HCT116 (cell line): ENCODE measurements at regions not wholly inside any gene's neighbourhood (a gene's known extent, or its start where the extent isn't known, plus 50 kb on each side); places are given as distances from the start of the nearest gene placed in this dataset.

Experiments used
- ATAC-seq: fragments of 200-7000 bp; cut with Tn5 transposase; 2 replicates; pipeline ENCODE4 v1.9.1; 2020; ENCODE audit warnings: mild to moderate bottlenecking, moderate library complexity
- BruUV-seq: library from RNA; stranded (reverse); fragments of 400-500 nt; replicated peaks from 2 replicates; lab custom pipeline; 2021; lab: Mats Ljungman, UMichigan
- CTCF ChIA-PET: fragments of 300-600 bp; sonication (Branson Sonifier 250); formaldehyde crosslinking; loops from one replicate; lab custom pipeline; 2021; ENCODE audit warnings: antibody characterized with exemption; lab: Charles Lee
- POLR2A ChIA-PET: fragments of 300-600, 350-600 bp; sonication (Branson Sonifier 250); formaldehyde crosslinking; loops from one replicate; lab custom pipeline; 2021; ENCODE audit warnings: antibody characterized with exemption; lab: Charles Lee
- RAD21 ChIA-PET, 2 experiments: fragments of 300-600 bp; sonication (Branson Sonifier 250); formaldehyde crosslinking; loops; one replicate each; lab custom pipeline; 2023; ENCODE audit warnings: low total read pairs in 2 of 2; ENCODE audit not compliant: uncharacterized antibody in 2 of 2, unreplicated experiment in 2 of 2, low non-redundant PET in 1 of 2; lab: Charles Lee
- DNase-seq: peaks from one replicate; pipeline ENCODE4 v3.0.0-alpha.2; 2010; ENCODE audit warnings: low read depth, low spot score
- H2AFZ ChIP-seq: fragments of 200-600 bp; shearing (Covaris generic), sonication (generic); 2 replicates; pipeline ENCODE4 v1.6.1; 2017; ENCODE audit warnings: low read depth, mixed run types, mixed read lengths, antibody characterized with exemption, low read length; ENCODE audit not compliant: poor library complexity, severe bottlenecking
- H3K27ac ChIP-seq: 2 replicates; pipeline ENCODE4 v1.5.1; 2012; ENCODE audit warnings: low read depth, low read length
- H3K27me3 ChIP-seq: fragments of 200-600 bp; sonication (generic); 2 replicates; pipeline ENCODE4 v1.6.1; 2016; ENCODE audit warnings: mixed run types, low read length, mixed read lengths; ENCODE audit not compliant: insufficient read depth
- H3K36me3 ChIP-seq, 2 experiments: fragments of 200-500 bp in 1 of 2; fragments of 200-600 bp in 1 of 2; sonication (Bioruptor generic) in 1 of 2; sonication (generic) in 1 of 2; 2 replicates each; pipeline versions ENCODE4 v1.5.1 to v1.6.1; 2014 to 2016; ENCODE audit warnings: low read length in 2 of 2, inconsistent platforms in 1 of 2, mixed read lengths in 1 of 2, mixed run types in 1 of 2; ENCODE audit not compliant: insufficient read depth in 2 of 2, control insufficient read depth in 1 of 2
- H3K4me1 ChIP-seq, 2 experiments: fragments of 200-600 bp in 1 of 2; sonication (generic) in 1 of 2; 2 replicates each; pipeline versions ENCODE4 v1.5.1 to v1.6.1; 2012 to 2017; ENCODE audit warnings: low read length in 2 of 2, inconsistent platforms in 1 of 2, mild to moderate bottlenecking in 1 of 2, mixed read lengths in 1 of 2, mixed run types in 1 of 2, moderate library complexity in 1 of 2; ENCODE audit not compliant: insufficient read depth in 2 of 2, control insufficient read depth in 1 of 2
- H3K4me2 ChIP-seq: fragments of 200-600 bp; sonication (generic); 2 replicates; pipeline ENCODE4 v1.6.1; 2017; ENCODE audit warnings: mixed run types, low read length, mixed read lengths
- H3K4me3 ChIP-seq, 2 experiments: fragments of 200-600 bp in 1 of 2; sonication (generic) in 1 of 2; replicated peaks in 1 of 2; 2 replicates each; pipeline ENCODE4 v1.5.1; 2011 to 2016; ENCODE audit warnings: low read length in 2 of 2, control low read depth in 1 of 2, low read depth in 1 of 2, mild to moderate bottlenecking in 1 of 2, mixed read lengths in 1 of 2, mixed run types in 1 of 2
- H3K79me2 ChIP-seq: fragments of 200-600 bp; sonication (generic); 2 replicates; pipeline ENCODE4 v1.6.1; 2017; ENCODE audit warnings: mild to moderate bottlenecking, mixed run types, low read length, moderate library complexity, mixed read lengths; ENCODE audit not compliant: insufficient read depth
- H3K9ac ChIP-seq: fragments of 200-600 bp; sonication (generic); 2 replicates; pipeline ENCODE4 v1.6.1; 2016; ENCODE audit warnings: low read length, mixed read lengths
- H3K9me2 ChIP-seq: fragments of 200-600 bp; sonication (generic), shearing (Covaris generic); 2 replicates; pipeline ENCODE4 v1.6.1; 2017; ENCODE audit warnings: mixed run types, mild to moderate bottlenecking, moderate library complexity; ENCODE audit not compliant: insufficient read depth
- H3K9me3 ChIP-seq, 2 experiments: fragments of 200-500 bp in 1 of 2; fragments of 200-600 bp in 1 of 2; sonication (Bioruptor generic) in 1 of 2; sonication (generic) in 1 of 2; 2 replicates each; pipeline ENCODE4 v1.6.1; 2014 to 2017; ENCODE audit warnings: low read length in 2 of 2, mixed read lengths in 2 of 2, inconsistent platforms in 1 of 2, low read depth in 1 of 2, mild to moderate bottlenecking in 1 of 2, mixed run types in 1 of 2, moderate library complexity in 1 of 2; ENCODE audit not compliant: control insufficient read depth in 1 of 2, insufficient read depth in 1 of 2
- H4K20me1 ChIP-seq: fragments of 200-600 bp; sonication (generic), shearing (Covaris generic); 2 replicates; pipeline ENCODE4 v1.6.1; 2017; ENCODE audit warnings: mixed run types, mild to moderate bottlenecking, moderate library complexity; ENCODE audit not compliant: insufficient read depth
- CBX3 ChIP-seq: IDR thresholded peaks from 2 replicates; pipeline ENCODE4 v1.6.1; 2012; ENCODE audit warnings: low read depth
- CEBPB ChIP-seq: IDR thresholded peaks from 2 replicates; pipeline ENCODE4 v1.6.1; 2012; ENCODE audit warnings: low read depth
- EGR1 ChIP-seq: IDR thresholded peaks from 2 replicates; pipeline ENCODE4 v1.6.1; 2012; ENCODE audit warnings: low read depth
- ELF1 ChIP-seq: IDR thresholded peaks from 2 replicates; pipeline ENCODE4 v1.6.1; 2012; ENCODE audit warnings: low read depth, borderline replicate concordance
- EZH2 ChIP-seq: fragments of 200-600 bp; sonication (generic); IDR thresholded peaks from 2 replicates; pipeline ENCODE4 v1.6.1; 2017; ENCODE audit warnings: antibody characterized with exemption, mixed run types
- EZH2phosphoT487 ChIP-seq: fragments of 200-600 bp; IDR thresholded peaks from 2 replicates; pipeline ENCODE4 v1.6.1; 2018; ENCODE audit warnings: antibody characterized with exemption, borderline replicate concordance
- FOSL1 ChIP-seq: IDR thresholded peaks from 2 replicates; pipeline ENCODE4 v1.6.1; 2012; ENCODE audit warnings: low read depth
- JUND ChIP-seq: IDR thresholded peaks from 2 replicates; pipeline ENCODE4 v1.6.1; 2012
- POLR2A ChIP-seq: IDR thresholded peaks from 2 replicates; pipeline ENCODE4 v1.7.0; 2011; ENCODE audit warnings: borderline replicate concordance; ENCODE audit not compliant: insufficient read depth, insufficient read length; ENCODE audit errors: extremely low read depth
- POLR2AphosphoS5 ChIP-seq: IDR thresholded peaks from 2 replicates; pipeline ENCODE4 v1.6.1; 2011; ENCODE audit warnings: mild to moderate bottlenecking, low read depth, low read length, moderate library complexity
- RAD21 ChIP-seq: IDR thresholded peaks from 2 replicates; pipeline ENCODE4 v1.6.1; 2012; ENCODE audit warnings: low read depth, mild to moderate bottlenecking
- SIN3A ChIP-seq: IDR thresholded peaks from 2 replicates; pipeline ENCODE4 v1.6.1; 2012; ENCODE audit warnings: low read depth
- SP1 ChIP-seq: IDR thresholded peaks from 2 replicates; pipeline ENCODE4 v1.6.1; 2012; ENCODE audit warnings: low read depth
- TCF7L2 ChIP-seq: IDR thresholded peaks from 2 replicates; pipeline ENCODE4 v1.7.0; 2011; ENCODE audit warnings: borderline replicate concordance, inconsistent platforms; ENCODE audit not compliant: insufficient read depth, insufficient read length; ENCODE audit errors: extremely low read depth
- YY1 ChIP-seq: IDR thresholded peaks from 2 replicates; pipeline ENCODE4 v1.6.1; 2011; ENCODE audit warnings: low read length, low read depth, moderate library complexity, mild to moderate bottlenecking; ENCODE audit not compliant: insufficient replicate concordance; ENCODE audit errors: extremely low read depth
- ZFX ChIP-seq: fragments of 450-650 bp; IDR thresholded peaks from 2 replicates; pipeline ENCODE4 v1.6.1; 2017
- ZNF274 ChIP-seq: fragments of 200-500 bp; sonication (Bioruptor generic); IDR thresholded peaks from 2 replicates; pipeline ENCODE4 v1.6.1; 2014; ENCODE audit warnings: mild to moderate bottlenecking, low read depth, low read length, inconsistent platforms
- intact Hi-C: fragments of 100-400 bp; cut with micrococcal nuclease; formaldehyde crosslinking; loops from 2 replicates; pipeline ENCODE4 v1.10.0; 2022
- TF ChIP-seq, protein P1 (sequence below), 3 experiments: fragments of 200-600 bp in 1 of 3; sonication (generic) in 1 of 3; IDR thresholded peaks in 2 of 3; conservative IDR thresholded peaks in 1 of 3; 2 replicates each; pipeline ENCODE4 v1.5.1; 2012 to 2017; ENCODE audit warnings: low read depth in 2 of 3, low read length in 2 of 3, antibody characterized with exemption in 1 of 3, borderline replicate concordance in 1 of 3, control low read depth in 1 of 3, mild to moderate bottlenecking in 1 of 3, mixed read lengths in 1 of 3, mixed run types in 1 of 3, moderate library complexity in 1 of 3; ENCODE audit not compliant: insufficient read depth in 1 of 3
- TF ChIP-seq, protein P2 (sequence below): IDR thresholded peaks from 2 replicates; pipeline ENCODE4 v1.6.1; 2012

DNA sequence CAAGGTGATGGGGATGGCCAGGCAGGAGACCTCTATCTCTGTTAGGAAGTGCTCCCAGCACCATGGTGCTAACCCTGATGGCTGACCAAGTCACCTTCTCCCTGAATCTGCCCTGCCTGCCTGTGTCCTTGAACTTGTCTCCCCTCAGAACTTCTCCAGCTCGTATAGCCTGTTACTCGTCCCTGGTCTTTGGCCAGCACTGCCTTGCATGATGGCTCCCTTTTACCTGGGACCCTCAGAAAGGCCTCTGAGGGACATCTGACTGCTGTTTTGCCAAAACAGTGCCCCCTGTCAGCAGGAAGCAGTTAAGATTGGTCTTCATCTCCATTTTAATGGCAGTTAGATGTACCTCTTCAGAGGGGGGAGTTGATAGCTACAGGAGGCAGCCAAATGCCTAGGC is 148.3 kb downstream of the RHOU start (continued):
- TF ChIP-seq POLR2A, result no peak
- no peak for TF ChIP-seq POLR2AphosphoS5
- TF ChIP-seq EZH2phosphoT487, result no peak
- TF ChIP-seq JUND, result no peak
- TF ChIP-seq ZNF274, result no peak
- no peak for TF ChIP-seq FOSL1
- TF ChIP-seq, protein P1, sequence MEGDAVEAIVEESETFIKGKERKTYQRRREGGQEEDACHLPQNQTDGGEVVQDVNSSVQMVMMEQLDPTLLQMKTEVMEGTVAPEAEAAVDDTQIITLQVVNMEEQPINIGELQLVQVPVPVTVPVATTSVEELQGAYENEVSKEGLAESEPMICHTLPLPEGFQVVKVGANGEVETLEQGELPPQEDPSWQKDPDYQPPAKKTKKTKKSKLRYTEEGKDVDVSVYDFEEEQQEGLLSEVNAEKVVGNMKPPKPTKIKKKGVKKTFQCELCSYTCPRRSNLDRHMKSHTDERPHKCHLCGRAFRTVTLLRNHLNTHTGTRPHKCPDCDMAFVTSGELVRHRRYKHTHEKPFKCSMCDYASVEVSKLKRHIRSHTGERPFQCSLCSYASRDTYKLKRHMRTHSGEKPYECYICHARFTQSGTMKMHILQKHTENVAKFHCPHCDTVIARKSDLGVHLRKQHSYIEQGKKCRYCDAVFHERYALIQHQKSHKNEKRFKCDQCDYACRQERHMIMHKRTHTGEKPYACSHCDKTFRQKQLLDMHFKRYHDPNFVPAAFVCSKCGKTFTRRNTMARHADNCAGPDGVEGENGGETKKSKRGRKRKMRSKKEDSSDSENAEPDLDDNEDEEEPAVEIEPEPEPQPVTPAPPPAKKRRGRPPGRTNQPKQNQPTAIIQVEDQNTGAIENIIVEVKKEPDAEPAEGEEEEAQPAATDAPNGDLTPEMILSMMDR (IDR thresholded peaks at IDR 0.05 in 2 of 3, conservative IDR thresholded peaks at IDR 0.05 in 1 of 3; ENCODE audit: borderline replicate concordance in 1 of 3, insufficient read depth in 1 of 3, low read depth in 2 of 3, low read length in 2 of 3), result no peak
- TF ChIP-seq, all 23 proteins: peak for 0

DNA sequence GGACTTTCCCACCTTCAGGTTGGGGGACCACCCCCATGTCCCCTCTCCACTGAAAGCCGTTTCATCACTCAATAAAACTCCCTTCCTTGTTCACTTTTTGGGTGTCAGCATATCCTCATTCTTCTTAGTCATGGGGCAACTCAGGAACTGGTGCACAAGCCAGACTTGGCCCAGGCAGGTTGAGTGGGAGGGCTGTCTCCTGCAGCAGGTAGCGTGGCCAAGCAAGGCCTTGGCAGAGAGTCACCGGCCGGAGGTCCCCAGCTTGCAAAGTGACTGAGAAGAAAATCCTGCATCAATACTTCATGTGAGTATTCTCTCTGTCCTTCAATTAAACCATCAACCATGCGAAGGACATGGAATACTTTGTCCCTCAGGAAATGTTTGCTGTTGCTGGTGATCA is 148.9 kb downstream of the RHOU start:
- Histone ChIP-seq H3K4me3 (no peak overlapping the region), H3K27me3 (no peaks in the 10 kb centered on the region), H3K9me2 (no peaks in the 10 kb centered on the region), H3K79me2 (no peaks in the 10 kb centered on the region), H3K4me2 (no peak overlapping the region), H3K9me3 (no peaks in the 10 kb centered on the region), H3K9ac (no peak overlapping the region), H4K20me1 (no peaks in the 10 kb centered on the region), H3K27ac (no peak overlapping the region), H2AFZ (no peak overlapping the region), H3K4me1 (no peaks in the 10 kb centered on the region), H3K36me3 (no peaks in the 10 kb centered on the region)
- DNase-seq (no peak), ATAC-seq (no peak)
- ChIA-PET POLR2A (no interaction called here), RAD21 (no interaction called here), CTCF (no interaction called here)
- TF ChIP-seq ZFX (no peak), YY1 (no peak), SIN3A (no peak), TCF7L2 (no peak), ELF1 (no peak), EGR1 (no peak), SP1 (no peak), EZH2 (no peak), FOSL1 (no peak), POLR2AphosphoS5 (no peak), POLR2A (no peak), RAD21 (no peak), JUND (no peak), CBX3 (no peak), CEBPB (no peak)
- TF ChIP-seq, protein P2, sequence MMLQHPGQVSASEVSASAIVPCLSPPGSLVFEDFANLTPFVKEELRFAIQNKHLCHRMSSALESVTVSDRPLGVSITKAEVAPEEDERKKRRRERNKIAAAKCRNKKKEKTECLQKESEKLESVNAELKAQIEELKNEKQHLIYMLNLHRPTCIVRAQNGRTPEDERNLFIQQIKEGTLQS, result no peak
- TF ChIP-seq, protein P1 (IDR thresholded peaks at IDR 0.05 in 2 of 3, conservative IDR thresholded peaks at IDR 0.05 in 1 of 3; ENCODE audit: borderline replicate concordance in 1 of 3, insufficient read depth in 1 of 3, low read depth in 2 of 3, low read length in 2 of 3), result no peak
- no TSS peak for BruUV-seq
- intact Hi-C loops, result no loop called here
